ENCODE measurements at regions not wholly inside any gene's neighbourhood (a gene's known extent, or its start where the extent isn't known, plus 50 kb on each side); places are given as distances from the start of the nearest gene placed in this dataset.

GRCh38 chr16:85236818-85237150 lies 124.5 kb upstream of the CIBAR2 start:
- H3K4me3 Mint-ChIP-seq (ENCODE audit: unreplicated experiment), result peak overlapping the region; percentile 75
- Histone ChIP-seq H3K4me1 (ENCODE audit: insufficient read depth, low read length) (peaks cover 47% of the 10 kb centered on the region), H3K9ac (ENCODE audit: low read length) (no peak overlapping the region), H4K20me1 (ENCODE audit: insufficient read depth, low read length) (peaks cover 47% of the 10 kb centered on the region), H3K9me3 (ENCODE audit: insufficient read depth, low read depth, low read length) (no peaks in the 10 kb centered on the region), H3K27me3 (ENCODE audit: insufficient read depth, low read length) (no peaks in the 10 kb centered on the region), H3K4me2 (ENCODE audit: low read length) (peak overlapping the region; percentile 87), H2AFZ (ENCODE audit: low read depth, low read length) (no peak overlapping the region), H3K36me3 (ENCODE audit: insufficient read depth, low read length) (no peaks in the 10 kb centered on the region), H3K4me3 (ENCODE audit: insufficient read depth, low read depth, low read length) (no peak overlapping the region), H3K79me2 (ENCODE audit: insufficient read depth, low read length) (peaks cover 2% of the 10 kb centered on the region), H3K27ac (ENCODE audit: low read depth, low read length) (peak overlapping the region; percentile 10)
- peaks cover 6% of the 10 kb centered on the region for H3K4me1 Mint-ChIP-seq (ENCODE audit: low read depth, unreplicated experiment)
- no peak for TF ChIP-seq CTCF (IDR thresholded peaks at IDR 0.05; ENCODE audit: insufficient read depth, low read depth, low read length)
- TF ChIP-seq EZH2 (IDR thresholded peaks at IDR 0.05; ENCODE audit: insufficient read depth, low read length), result no peak
- DNase-seq (ENCODE audit: low read depth), result peak; percentile 69
- H3K9me3 Mint-ChIP-seq (ENCODE audit: unreplicated experiment), result no peaks in the 10 kb centered on the region
- peaks cover 3% of the 10 kb centered on the region for H3K27me3 Mint-ChIP-seq (ENCODE audit: low read depth, unreplicated experiment)
- peak overlapping the region; percentile 75 for H3K27ac Mint-ChIP-seq (ENCODE audit: unreplicated experiment)
- no peak for FAIRE-seq
- peaks cover 5% of the 10 kb centered on the region for H3K36me3 Mint-ChIP-seq (ENCODE audit: low read depth, unreplicated experiment)

- no peak overlapping the region for H2AFZ ChIP-seq (ENCODE audit: low read depth, low read length)
- no peaks in the 10 kb centered on the region for H3K27me3 ChIP-seq (ENCODE audit: insufficient read depth, low read length)
- peaks cover 49% of the 10 kb centered on the region for H4K20me1 ChIP-seq (ENCODE audit: insufficient read depth, low read length)
- Mint-ChIP-seq H3K27me3 (ENCODE audit: low read depth, unreplicated experiment) (peaks cover 3% of the 10 kb centered on the region), H3K4me1 (ENCODE audit: low read depth, unreplicated experiment) (peaks cover 6% of the 10 kb centered on the region), H3K27ac (ENCODE audit: unreplicated experiment) (no peak overlapping the region), H3K36me3 (ENCODE audit: low read depth, unreplicated experiment) (peaks cover 5% of the 10 kb centered on the region), H3K4me3 (ENCODE audit: unreplicated experiment) (no peak overlapping the region), H3K9me3 (ENCODE audit: unreplicated experiment) (no peaks in the 10 kb centered on the region)
- peak overlapping the region; percentile 38 for H3K9ac ChIP-seq (ENCODE audit: low read length)
- FAIRE-seq, result no peak
- TF ChIP-seq EZH2 (IDR thresholded peaks at IDR 0.05; ENCODE audit: insufficient read depth, low read length), result no peak
- H3K79me2 ChIP-seq (ENCODE audit: insufficient read depth, low read length), result no peaks in the 10 kb centered on the region
- H3K4me3 ChIP-seq (ENCODE audit: insufficient read depth, low read depth, low read length), result no peak overlapping the region
- DNase-seq (ENCODE audit: low read depth), result no peak
- peaks cover 40% of the 10 kb centered on the region for H3K4me1 ChIP-seq (ENCODE audit: insufficient read depth, low read length)
- no peak overlapping the region for H3K27ac ChIP-seq (ENCODE audit: low read depth, low read length)
- no peaks in the 10 kb centered on the region for H3K36me3 ChIP-seq (ENCODE audit: insufficient read depth, low read length)
- H3K4me2 ChIP-seq (ENCODE audit: low read length), result peak overlapping the region; percentile 71
- no peaks in the 10 kb centered on the region for H3K9me3 ChIP-seq (ENCODE audit: insufficient read depth, low read depth, low read length)
Measured at GRCh38 chr16:85237817-85238216, 125.5 kb upstream of the CIBAR2 start.

GRCh38 chr16:85238233-85238647 lies 126.0 kb upstream of the CIBAR2 start:
- peaks cover 5% of the 10 kb centered on the region for H3K36me3 Mint-ChIP-seq (ENCODE audit: low read depth, unreplicated experiment)
- peak; percentile 81 for DNase-seq (ENCODE audit: low read depth)
- Histone ChIP-seq H3K27me3 (ENCODE audit: insufficient read depth, low read length) (no peaks in the 10 kb centered on the region), H3K9me3 (ENCODE audit: insufficient read depth, low read depth, low read length) (no peaks in the 10 kb centered on the region), H4K20me1 (ENCODE audit: insufficient read depth, low read length) (peaks cover 49% of the 10 kb centered on the region), H3K79me2 (ENCODE audit: insufficient read depth, low read length) (no peaks in the 10 kb centered on the region), H3K9ac (ENCODE audit: low read length) (peak overlapping the region; percentile 38), H3K4me2 (ENCODE audit: low read length) (peak overlapping the region; percentile 71), H3K4me1 (ENCODE audit: insufficient read depth, low read length) (peaks cover 40% of the 10 kb centered on the region), H3K27ac (ENCODE audit: low read depth, low read length) (peak overlapping the region; percentile 1), H3K4me3 (ENCODE audit: insufficient read depth, low read depth, low read length) (no peak overlapping the region), H3K36me3 (ENCODE audit: insufficient read depth, low read length) (no peaks in the 10 kb centered on the region), H2AFZ (ENCODE audit: low read depth, low read length) (peak overlapping the region; percentile 5)
- FAIRE-seq, result no peak
- no peak for TF ChIP-seq CTCF (IDR thresholded peaks at IDR 0.05; ENCODE audit: insufficient read depth, low read depth, low read length)
- TF ChIP-seq EZH2 (IDR thresholded peaks at IDR 0.05; ENCODE audit: insufficient read depth, low read length), result no peak
- peaks cover 3% of the 10 kb centered on the region for H3K27me3 Mint-ChIP-seq (ENCODE audit: low read depth, unreplicated experiment)
- no peak overlapping the region for H3K4me3 Mint-ChIP-seq (ENCODE audit: unreplicated experiment)
- no peak overlapping the region for H3K27ac Mint-ChIP-seq (ENCODE audit: unreplicated experiment)
- no peaks in the 10 kb centered on the region for H3K9me3 Mint-ChIP-seq (ENCODE audit: unreplicated experiment)
- H3K4me1 Mint-ChIP-seq (ENCODE audit: low read depth, unreplicated experiment), result peaks cover 6% of the 10 kb centered on the region
